Esophagus muscularis mucosa (tissue), 4 donors: ENCODE measurements at regions not wholly inside any gene's neighbourhood (a gene's known extent, or its start where the extent isn't known, plus 50 kb on each side); places are given as distances from the start of the nearest gene placed in this dataset.

Experiments used
- CTCF ChIP-seq, 3 experiments: fragments of 200-600 bp in 2 of 3; fragments of 450-650 bp in 1 of 3; sonication (generic) in 2 of 3; IDR thresholded peaks; one replicate each; pipeline ENCODE4 v1.5.1; 2017 to 2019; ENCODE audit warnings: antibody characterized with exemption in 3 of 3, mild to moderate bottlenecking in 2 of 3, moderate library complexity in 1 of 3
- EP300 ChIP-seq: sonication (generic); formaldehyde crosslinking; IDR thresholded peaks from one replicate; pipeline ENCODE4 v1.6.1; 2017; ENCODE audit warnings: antibody characterized with exemption
- POLR2A ChIP-seq: fragments of 450-650 bp; IDR thresholded peaks from one replicate; pipeline ENCODE4 v1.6.1; 2017; ENCODE audit warnings: antibody characterized with exemption, moderate library complexity, mild to moderate bottlenecking, low read depth
- POLR2AphosphoS5 ChIP-seq, 2 donors: sonication (generic); formaldehyde crosslinking; IDR thresholded peaks; one replicate each; pipeline ENCODE4 v1.6.1; 2017; ENCODE audit warnings: antibody characterized with exemption in 2 of 2

- TF ChIP-seq POLR2AphosphoS5 (IDR thresholded peaks at IDR 0.05) (no peak), CTCF (IDR thresholded peaks at IDR 0.05) (no peak), POLR2A (no peak), EP300 (no peak)
Observed at GRCh38 chr4:125179727-125180126, 135.0 kb upstream of the FAT4 start.
